Panc1 (cell line): ENCODE measurements at regions not wholly inside any gene's neighbourhood (a gene's known extent, or its start where the extent isn't known, plus 50 kb on each side); places are given as distances from the start of the nearest gene placed in this dataset.

ENCODE experiments used
- POLR2AphosphoS5 ChIP-seq: IDR thresholded peaks from 2 replicates; pipeline ENCODE4 v1.6.1; 2012; ENCODE audit warnings: mild to moderate bottlenecking, low read depth, low read length, moderate library complexity
- SIN3A ChIP-seq: IDR thresholded peaks from 2 replicates; pipeline ENCODE4 v1.6.1; 2012; ENCODE audit warnings: low read depth, mild to moderate bottlenecking, low read length, moderate library complexity, borderline replicate concordance; ENCODE audit not compliant: insufficient read depth
- TF ChIP-seq, protein P1 (sequence below): fragments of 450-650 bp; IDR thresholded peaks from 2 replicates; pipeline ENCODE4 v1.5.1; 2017; ENCODE audit warnings: mild to moderate bottlenecking

DNA sequence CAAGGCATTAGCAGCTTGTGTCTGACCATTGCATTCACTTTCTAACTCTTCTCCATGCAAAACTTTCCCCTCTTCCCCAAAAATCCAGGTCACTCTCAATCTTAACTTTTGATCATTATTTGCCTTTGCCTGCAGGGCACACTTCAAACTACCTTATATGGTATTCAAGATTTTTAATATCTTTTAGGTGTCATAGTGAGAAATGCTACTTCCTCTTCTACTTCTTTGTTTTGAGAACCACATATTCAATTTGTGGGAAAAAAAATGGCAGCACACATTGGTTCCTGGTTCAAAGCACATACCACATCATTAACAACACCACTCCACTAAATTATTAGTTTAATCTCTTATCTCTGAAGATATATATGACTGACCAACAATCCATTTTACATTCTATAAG, 1267.0 kb upstream of the CITED2 start:
- TF ChIP-seq, protein P1, sequence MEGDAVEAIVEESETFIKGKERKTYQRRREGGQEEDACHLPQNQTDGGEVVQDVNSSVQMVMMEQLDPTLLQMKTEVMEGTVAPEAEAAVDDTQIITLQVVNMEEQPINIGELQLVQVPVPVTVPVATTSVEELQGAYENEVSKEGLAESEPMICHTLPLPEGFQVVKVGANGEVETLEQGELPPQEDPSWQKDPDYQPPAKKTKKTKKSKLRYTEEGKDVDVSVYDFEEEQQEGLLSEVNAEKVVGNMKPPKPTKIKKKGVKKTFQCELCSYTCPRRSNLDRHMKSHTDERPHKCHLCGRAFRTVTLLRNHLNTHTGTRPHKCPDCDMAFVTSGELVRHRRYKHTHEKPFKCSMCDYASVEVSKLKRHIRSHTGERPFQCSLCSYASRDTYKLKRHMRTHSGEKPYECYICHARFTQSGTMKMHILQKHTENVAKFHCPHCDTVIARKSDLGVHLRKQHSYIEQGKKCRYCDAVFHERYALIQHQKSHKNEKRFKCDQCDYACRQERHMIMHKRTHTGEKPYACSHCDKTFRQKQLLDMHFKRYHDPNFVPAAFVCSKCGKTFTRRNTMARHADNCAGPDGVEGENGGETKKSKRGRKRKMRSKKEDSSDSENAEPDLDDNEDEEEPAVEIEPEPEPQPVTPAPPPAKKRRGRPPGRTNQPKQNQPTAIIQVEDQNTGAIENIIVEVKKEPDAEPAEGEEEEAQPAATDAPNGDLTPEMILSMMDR, result no peak
- no peak for TF ChIP-seq SIN3A
- TF ChIP-seq POLR2AphosphoS5, result no peak
